ENCODE measurements at regions not wholly inside any gene's neighbourhood (a gene's known extent, or its start where the extent isn't known, plus 50 kb on each side); places are given as distances from the start of the nearest gene placed in this dataset.

DNA sequence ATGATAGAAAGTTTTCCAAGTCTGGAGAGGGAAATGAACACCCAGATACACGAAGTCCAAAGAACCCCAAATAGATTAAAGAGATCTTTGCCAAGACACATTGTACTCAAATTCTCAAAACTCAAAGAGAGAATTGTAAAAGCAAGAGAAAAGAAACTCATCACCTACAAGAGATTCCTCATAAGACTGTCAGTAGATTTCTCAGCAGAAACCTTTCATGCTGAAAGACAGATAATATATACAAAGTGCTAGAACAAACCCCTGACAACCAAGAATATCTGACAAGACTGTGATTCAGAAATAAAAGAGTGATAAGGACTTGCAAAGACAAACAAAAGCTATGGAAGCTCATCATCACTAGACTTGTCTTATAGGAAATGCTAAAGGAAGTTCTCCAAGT, 326.7 kb upstream of the ZNF608 start:
- TF ChIP-seq TCF7 (IDR thresholded peaks at IDR 0.05; ENCODE audit: borderline replicate concordance) (no peak), YY1 (IDR thresholded peaks at IDR 0.05; ENCODE audit: low read depth, low read length) (no peak), HDGF (IDR thresholded peaks at IDR 0.05) (no peak), JUND (IDR thresholded peaks at IDR 0.05; ENCODE audit: low read depth, low read length) (no peak), POLR2A (IDR thresholded peaks at IDR 0.05; ENCODE audit: low read depth, low read length) (no peak), RB1 (IDR thresholded peaks at IDR 0.05; ENCODE audit: borderline replicate concordance) (no peak), EZH2 (IDR thresholded peaks at IDR 0.05; ENCODE audit: borderline replicate concordance, control insufficient read depth, low read depth, low read length) (no peak), SIX5 (IDR thresholded peaks at IDR 0.05; ENCODE audit: low read depth, low read length, severe bottlenecking) (no peak), SRF (IDR thresholded peaks at IDR 0.05; ENCODE audit: low read depth in 2 of 2, low read length in 2 of 2) (no peak), DPF2 (IDR thresholded peaks at IDR 0.05) (no peak)
- TF ChIP-seq, protein P1, sequence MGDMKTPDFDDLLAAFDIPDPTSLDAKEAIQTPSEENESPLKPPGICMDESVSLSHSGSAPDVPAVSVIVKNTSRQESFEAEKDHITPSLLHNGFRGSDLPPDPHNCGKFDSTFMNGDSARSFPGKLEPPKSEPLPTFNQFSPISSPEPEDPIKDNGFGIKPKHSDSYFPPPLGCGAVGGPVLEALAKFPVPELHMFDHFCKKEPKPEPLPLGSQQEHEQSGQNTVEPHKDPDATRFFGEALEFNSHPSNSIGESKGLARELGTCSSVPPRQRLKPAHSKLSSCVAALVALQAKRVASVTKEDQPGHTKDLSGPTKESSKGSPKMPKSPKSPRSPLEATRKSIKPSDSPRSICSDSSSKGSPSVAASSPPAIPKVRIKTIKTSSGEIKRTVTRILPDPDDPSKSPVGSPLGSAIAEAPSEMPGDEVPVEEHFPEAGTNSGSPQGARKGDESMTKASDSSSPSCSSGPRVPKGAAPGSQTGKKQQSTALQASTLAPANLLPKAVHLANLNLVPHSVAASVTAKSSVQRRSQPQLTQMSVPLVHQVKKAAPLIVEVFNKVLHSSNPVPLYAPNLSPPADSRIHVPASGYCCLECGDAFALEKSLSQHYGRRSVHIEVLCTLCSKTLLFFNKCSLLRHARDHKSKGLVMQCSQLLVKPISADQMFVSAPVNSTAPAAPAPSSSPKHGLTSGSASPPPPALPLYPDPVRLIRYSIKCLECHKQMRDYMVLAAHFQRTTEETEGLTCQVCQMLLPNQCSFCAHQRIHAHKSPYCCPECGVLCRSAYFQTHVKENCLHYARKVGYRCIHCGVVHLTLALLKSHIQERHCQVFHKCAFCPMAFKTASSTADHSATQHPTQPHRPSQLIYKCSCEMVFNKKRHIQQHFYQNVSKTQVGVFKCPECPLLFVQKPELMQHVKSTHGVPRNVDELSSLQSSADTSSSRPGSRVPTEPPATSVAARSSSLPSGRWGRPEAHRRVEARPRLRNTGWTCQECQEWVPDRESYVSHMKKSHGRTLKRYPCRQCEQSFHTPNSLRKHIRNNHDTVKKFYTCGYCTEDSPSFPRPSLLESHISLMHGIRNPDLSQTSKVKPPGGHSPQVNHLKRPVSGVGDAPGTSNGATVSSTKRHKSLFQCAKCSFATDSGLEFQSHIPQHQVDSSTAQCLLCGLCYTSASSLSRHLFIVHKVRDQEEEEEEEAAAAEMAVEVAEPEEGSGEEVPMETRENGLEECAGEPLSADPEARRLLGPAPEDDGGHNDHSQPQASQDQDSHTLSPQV (IDR thresholded peaks at IDR 0.05), result no peak
- TF ChIP-seq, protein P2, sequence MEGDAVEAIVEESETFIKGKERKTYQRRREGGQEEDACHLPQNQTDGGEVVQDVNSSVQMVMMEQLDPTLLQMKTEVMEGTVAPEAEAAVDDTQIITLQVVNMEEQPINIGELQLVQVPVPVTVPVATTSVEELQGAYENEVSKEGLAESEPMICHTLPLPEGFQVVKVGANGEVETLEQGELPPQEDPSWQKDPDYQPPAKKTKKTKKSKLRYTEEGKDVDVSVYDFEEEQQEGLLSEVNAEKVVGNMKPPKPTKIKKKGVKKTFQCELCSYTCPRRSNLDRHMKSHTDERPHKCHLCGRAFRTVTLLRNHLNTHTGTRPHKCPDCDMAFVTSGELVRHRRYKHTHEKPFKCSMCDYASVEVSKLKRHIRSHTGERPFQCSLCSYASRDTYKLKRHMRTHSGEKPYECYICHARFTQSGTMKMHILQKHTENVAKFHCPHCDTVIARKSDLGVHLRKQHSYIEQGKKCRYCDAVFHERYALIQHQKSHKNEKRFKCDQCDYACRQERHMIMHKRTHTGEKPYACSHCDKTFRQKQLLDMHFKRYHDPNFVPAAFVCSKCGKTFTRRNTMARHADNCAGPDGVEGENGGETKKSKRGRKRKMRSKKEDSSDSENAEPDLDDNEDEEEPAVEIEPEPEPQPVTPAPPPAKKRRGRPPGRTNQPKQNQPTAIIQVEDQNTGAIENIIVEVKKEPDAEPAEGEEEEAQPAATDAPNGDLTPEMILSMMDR (IDR thresholded peaks at IDR 0.05 in 2 of 3, conservative IDR thresholded peaks at IDR 0.05 in 1 of 3; ENCODE audit: control insufficient read depth in 2 of 3, extremely low read depth in 1 of 3, insufficient read depth in 1 of 3, low read depth in 3 of 3, low read length in 3 of 3), result no peak
- TF ChIP-seq, protein P3, sequence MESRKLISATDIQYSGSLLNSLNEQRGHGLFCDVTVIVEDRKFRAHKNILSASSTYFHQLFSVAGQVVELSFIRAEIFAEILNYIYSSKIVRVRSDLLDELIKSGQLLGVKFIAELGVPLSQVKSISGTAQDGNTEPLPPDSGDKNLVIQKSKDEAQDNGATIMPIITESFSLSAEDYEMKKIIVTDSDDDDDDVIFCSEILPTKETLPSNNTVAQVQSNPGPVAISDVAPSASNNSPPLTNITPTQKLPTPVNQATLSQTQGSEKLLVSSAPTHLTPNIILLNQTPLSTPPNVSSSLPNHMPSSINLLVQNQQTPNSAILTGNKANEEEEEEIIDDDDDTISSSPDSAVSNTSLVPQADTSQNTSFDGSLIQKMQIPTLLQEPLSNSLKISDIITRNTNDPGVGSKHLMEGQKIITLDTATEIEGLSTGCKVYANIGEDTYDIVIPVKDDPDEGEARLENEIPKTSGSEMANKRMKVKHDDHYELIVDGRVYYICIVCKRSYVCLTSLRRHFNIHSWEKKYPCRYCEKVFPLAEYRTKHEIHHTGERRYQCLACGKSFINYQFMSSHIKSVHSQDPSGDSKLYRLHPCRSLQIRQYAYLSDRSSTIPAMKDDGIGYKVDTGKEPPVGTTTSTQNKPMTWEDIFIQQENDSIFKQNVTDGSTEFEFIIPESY (IDR thresholded peaks at IDR 0.05), result no peak

Measured in GM12878 (cell line).